ENCODE measurements at regions not wholly inside any gene's neighbourhood (a gene's known extent, or its start where the extent isn't known, plus 50 kb on each side); places are given as distances from the start of the nearest gene placed in this dataset.

GRCh38 chr10:78542521-78542920 is 508.9 kb downstream of the RPS24 start:
- TF ChIP-seq CTCF (IDR thresholded peaks at IDR 0.05) = no peak
- TF ChIP-seq POLR2A (IDR thresholded peaks at IDR 0.05) = no peak
